Tibial artery (tissue), 4 donors: ENCODE measurements at regions not wholly inside any gene's neighbourhood (a gene's known extent, or its start where the extent isn't known, plus 50 kb on each side); places are given as distances from the start of the nearest gene placed in this dataset.

Source experiments
- DNase-seq, 2 donors: peaks; one replicate each; pipeline ENCODE4 v3.0.0-alpha.2; 2019
- H3K27ac ChIP-seq, 2 donors: fragments of 200-600 bp; sonication (generic) in 1 of 2; 1 replicate in 1 of 2; 2 replicates in 1 of 2; pipeline ENCODE4 v1.5.1; 2018 to 2019; ENCODE audit warnings: mild to moderate bottlenecking in 1 of 2
- H3K27me3 ChIP-seq, 2 donors: fragments of 200-600 bp; sonication (generic) in 1 of 2; one replicate each; pipeline versions ENCODE4 v1.5.1 to v1.6.0; 2016 to 2019
- H3K36me3 ChIP-seq, 3 donors: fragments of 200-600 bp; sonication (generic) in 2 of 3; one replicate each; pipeline ENCODE4 v1.5.1; 2016 to 2019; ENCODE audit warnings: mild to moderate bottlenecking in 2 of 3
- H3K4me1 ChIP-seq, 4 donors: fragments of 200-600 bp; sonication (generic) in 2 of 4; 1 replicate in 3 of 4; 2 replicates in 1 of 4; pipeline ENCODE4 v1.5.1; 2016 to 2019
- H3K4me3 ChIP-seq, 2 donors: fragments of 200-600 bp; sonication (generic) in 1 of 2; 1 replicate in 1 of 2; 2 replicates in 1 of 2; pipeline ENCODE4 v1.5.1; 2018 to 2019; ENCODE audit warnings: mild to moderate bottlenecking in 2 of 2
- H3K9me3 ChIP-seq, 3 donors: fragments of 200-600 bp; sonication (generic) in 1 of 3; one replicate each; pipeline ENCODE4 v1.5.1; 2016 to 2019
- CTCF ChIP-seq, 2 experiments: fragments of 200-600 bp in 1 of 2; fragments of 450-650 bp in 1 of 2; IDR thresholded peaks; one replicate each; pipeline ENCODE4 v1.5.1; 2017 to 2019; ENCODE audit warnings: antibody characterized with exemption in 2 of 2, mild to moderate bottlenecking in 1 of 2, moderate library complexity in 1 of 2
- intact Hi-C: fragments of 100-400 bp; cut with DNase I; formaldehyde crosslinking; loops from one replicate; pipeline ENCODE4 v1.15.0; 2023; ENCODE audit warnings: low total_unique reads

- H3K36me3 ChIP-seq, result no peaks in the 10 kb centered on the region
- no peak overlapping the region for H3K27ac ChIP-seq
- no peak overlapping the region for H3K4me3 ChIP-seq
- no peaks in the 10 kb centered on the region for H3K27me3 ChIP-seq
- no peaks in the 10 kb centered on the region for H3K4me1 ChIP-seq
- no peak for DNase-seq
- no peak for TF ChIP-seq CTCF (IDR thresholded peaks at IDR 0.05)
- no peaks in the 10 kb centered on the region for H3K9me3 ChIP-seq
- intact Hi-C loops, result no loop called here
Measured at GRCh38 chr4:110853242-110853641, 230.4 kb upstream of the PITX2 start.

- Histone ChIP-seq H3K9me3 (no peaks in the 10 kb centered on the region), H3K27me3 (no peaks in the 10 kb centered on the region), H3K4me3 (no peak overlapping the region), H3K27ac (no peak overlapping the region), H3K36me3 (no peaks in the 10 kb centered on the region), H3K4me1 (no peaks in the 10 kb centered on the region)
- TF ChIP-seq CTCF (IDR thresholded peaks at IDR 0.05), result no peak
- intact Hi-C loops, result no loop called here
- DNase-seq, result no peak
Measured at GRCh38 chr4:110854021-110854678, 231.3 kb upstream of the PITX2 start.

- Histone ChIP-seq H3K9me3 (no peaks in the 10 kb centered on the region), H3K27me3 (no peaks in the 10 kb centered on the region), H3K4me1 (no peaks in the 10 kb centered on the region), H3K27ac (no peak overlapping the region), H3K36me3 (no peaks in the 10 kb centered on the region), H3K4me3 (no peak overlapping the region)
- no peak for DNase-seq
- no peak for TF ChIP-seq CTCF (IDR thresholded peaks at IDR 0.05)
- intact Hi-C loops, result no loop called here
Measured at GRCh38 chr4:110860125-110860524, 237.2 kb upstream of the PITX2 start.

- peaks cover 0 to 3% (median under 1%) of the 10 kb centered on the region in 4 donors for H3K4me1 ChIP-seq
- no peak for DNase-seq
- no peaks in the 10 kb centered on the region for H3K36me3 ChIP-seq
- intact Hi-C loops, result no loop called here
- H3K9me3 ChIP-seq, result no peaks in the 10 kb centered on the region
- no peak for TF ChIP-seq CTCF (IDR thresholded peaks at IDR 0.05)
- no peak overlapping the region for H3K4me3 ChIP-seq
- no peaks in the 10 kb centered on the region for H3K27me3 ChIP-seq
- H3K27ac ChIP-seq, result no peak overlapping the region
Measured at GRCh38 chr4:110860901-110861300, 238.0 kb upstream of the PITX2 start.

GRCh38 chr4:110865611-110866259 is 242.9 kb upstream of the PITX2 start:
- Histone ChIP-seq H3K27me3 (no peaks in the 10 kb centered on the region), H3K36me3 (no peaks in the 10 kb centered on the region), H3K9me3 (no peaks in the 10 kb centered on the region), H3K4me3 (no peak overlapping the region), H3K4me1 (peaks cover 0 to 39% (median 11%) of the 10 kb centered on the region in 4 donors), H3K27ac (no peak overlapping the region)
- DNase-seq, result no peak
- intact Hi-C loops, result no loop called here
- TF ChIP-seq CTCF (IDR thresholded peaks at IDR 0.05), result no peak
